ENCODE measurements at regions not wholly inside any gene's neighbourhood (a gene's known extent, or its start where the extent isn't known, plus 50 kb on each side); places are given as distances from the start of the nearest gene placed in this dataset.

DNA sequence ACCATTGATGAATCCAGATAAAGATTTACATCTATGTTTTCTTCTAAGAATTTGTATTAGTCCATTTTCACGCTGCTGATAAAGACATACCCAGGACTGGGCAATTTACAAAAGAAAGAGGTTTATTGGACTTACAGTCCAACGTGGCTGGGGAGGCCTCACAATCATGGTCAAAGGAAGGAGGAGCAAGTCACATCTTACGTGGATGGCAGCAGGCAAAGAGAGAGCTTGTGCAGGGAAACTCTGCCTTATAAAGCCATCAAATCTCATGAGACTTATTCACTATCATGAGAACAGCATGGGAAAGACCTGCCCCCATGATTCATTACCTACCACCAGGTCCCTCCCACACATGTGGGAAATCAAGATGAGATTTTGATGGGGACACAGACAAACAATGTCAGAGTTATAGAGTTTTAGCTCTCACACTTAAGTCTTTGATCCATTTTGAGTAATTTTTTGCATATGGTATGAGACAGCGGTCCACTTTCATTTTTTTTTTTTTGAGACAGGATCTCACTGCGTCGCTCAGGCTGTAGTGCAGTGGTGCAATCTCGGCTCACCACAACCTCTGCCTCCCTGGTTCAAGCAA lies 53.5 kb upstream of the JADE2 start:
- DNase-seq = peak; percentile 12

DNA sequence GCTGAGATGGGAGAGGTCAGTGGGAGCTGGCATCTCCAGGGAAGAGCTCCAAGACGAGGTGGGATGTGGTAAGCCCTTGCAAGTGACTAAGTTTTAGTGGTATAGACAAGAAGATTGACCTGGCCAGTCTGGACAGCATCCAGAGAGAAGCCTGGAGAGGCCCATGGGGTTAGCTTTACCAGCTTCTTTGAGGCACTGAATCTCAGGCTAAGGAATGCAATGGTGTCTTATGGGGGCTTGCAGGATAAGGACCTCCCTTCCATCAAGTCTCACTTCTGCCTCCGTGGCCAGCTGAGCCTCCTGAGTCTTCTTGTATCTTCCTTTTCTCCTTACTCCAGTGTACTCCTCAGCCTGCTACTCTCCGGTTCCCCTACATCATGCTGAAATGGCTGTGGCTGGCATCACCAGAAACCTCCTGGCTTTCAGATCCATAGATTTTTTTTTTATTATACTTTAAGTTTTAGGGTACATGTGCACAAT lies 56.5 kb upstream of the JADE2 start:
- DNase-seq = no peak

DNA sequence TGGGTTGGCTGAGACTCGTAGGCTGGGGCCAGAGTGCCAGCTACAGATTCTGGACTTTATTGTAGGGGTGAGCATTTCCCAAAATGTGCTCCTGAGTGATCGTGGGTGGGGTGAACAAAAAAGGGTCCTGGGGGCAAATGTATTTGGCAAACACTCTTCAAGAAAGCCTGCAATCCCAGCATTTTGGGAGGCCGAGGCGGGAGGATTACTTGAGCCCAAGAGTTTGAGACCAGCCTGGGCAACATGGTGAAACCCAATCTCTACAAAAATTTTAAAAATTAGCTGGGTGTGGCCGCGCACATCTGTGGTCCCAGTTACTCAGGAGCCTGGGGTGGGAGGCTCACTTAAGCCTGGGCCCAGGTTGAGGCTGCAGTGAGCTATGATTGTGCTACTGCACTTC lies 55.5 kb upstream of the CDKN2AIPNL start:
- peak; percentile 19 for DNase-seq

DNA sequence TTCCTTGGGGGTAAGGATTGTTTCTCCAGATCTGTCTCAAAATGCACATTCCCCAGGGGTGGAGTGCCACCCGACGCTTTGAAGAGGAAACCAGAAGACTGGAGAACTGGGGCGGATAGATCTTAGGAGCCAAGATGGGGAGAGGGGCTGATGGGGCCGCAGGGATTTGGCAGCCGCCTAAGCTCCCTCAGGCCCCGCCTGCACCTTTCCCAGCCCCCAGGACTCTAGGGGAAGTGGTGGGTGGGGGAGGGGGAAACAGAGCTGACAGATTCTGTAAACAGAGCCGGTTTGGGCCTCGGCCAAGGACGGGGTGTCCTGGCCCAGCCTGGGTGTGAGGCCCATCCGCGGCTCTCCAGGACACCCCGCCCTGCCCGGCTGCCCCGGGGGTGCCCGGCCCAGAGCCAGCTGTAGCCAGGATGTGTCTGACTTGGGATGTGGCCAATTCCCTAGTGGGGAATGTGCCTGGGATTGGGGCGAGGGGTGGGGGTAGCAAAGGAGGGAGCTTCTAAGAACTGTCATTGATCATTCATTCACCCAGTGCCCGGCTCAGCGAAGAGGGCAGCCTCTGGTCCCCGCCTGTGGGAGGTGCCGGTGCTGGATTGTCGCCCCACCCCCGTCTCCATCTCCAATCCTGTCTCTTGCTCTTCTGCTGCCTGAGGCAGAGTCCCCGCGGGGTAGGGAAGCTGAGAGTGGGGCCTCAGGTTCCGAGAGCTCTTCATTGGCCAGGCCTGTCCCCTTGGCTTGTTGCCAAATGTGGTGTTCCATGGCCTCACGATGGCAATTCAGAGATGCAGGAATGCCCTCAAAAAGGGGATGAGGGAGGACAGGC lies 54.8 kb upstream of the CDKN2AIPNL start:
- DNase-seq = peak; percentile 87

DNA sequence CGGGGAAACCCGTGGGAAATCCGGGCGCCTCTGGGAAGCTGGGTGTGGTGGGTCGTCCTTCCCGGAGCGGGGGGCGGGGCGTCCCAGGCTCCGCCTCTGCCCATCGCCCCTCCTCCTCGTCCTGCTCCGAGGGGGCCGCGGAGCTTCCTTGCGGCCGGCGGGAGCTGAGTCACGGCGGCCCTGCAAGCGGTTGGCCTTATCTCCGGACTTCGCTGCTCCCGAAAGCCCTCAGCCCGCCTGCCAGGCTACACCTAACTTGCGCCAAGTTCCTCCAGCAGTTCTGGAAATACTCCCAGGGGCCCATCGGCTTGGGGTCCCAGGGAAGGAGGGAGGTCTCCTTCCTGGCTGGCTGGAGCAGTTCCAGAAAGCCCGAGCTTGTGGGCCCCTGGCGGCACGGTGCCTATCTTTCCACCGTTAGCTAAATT lies 54.1 kb upstream of the CDKN2AIPNL start:
- peak; percentile 94 for DNase-seq

DNA sequence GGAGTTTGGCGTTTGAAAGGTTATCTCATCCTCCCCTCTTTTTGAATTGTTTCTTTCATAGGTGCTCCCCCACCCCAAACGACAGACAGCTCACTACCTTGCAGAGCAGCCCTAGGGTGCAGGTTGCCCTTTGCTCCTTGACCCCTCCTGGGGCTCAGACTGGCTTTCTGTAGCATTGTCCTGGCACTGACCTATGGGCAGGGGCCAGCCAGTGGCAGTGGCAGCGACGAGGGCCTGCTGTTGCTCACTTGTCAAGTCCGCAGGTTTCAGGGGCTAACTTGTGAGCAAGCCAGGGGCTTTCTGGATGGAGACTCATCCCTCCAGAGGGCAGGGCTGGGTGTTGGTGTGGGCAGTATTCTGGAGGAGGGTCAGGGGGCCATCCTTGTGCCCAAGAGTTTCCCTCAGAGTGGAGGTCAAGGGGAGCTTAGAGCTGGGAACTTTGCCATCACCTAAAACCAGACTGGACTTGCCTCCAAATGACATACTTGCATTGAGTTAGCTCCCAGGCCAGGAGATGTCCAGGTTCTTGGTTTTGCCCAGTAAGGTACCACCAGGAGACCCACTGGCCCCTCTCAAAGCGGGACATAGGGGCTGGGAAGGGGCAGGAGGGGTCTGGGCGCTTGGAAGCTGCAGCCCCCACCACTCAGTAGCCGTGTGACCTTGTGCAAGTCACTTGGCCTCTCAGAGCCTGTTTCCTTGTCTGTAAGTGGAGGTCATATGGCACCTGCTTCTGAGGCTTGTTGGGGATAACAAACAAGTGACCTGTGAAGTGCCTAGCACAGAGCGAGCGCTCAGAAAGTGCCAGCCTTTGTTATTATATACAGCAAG lies 53.5 kb upstream of the CDKN2AIPNL start:
- DNase-seq = peak; percentile 49

DNA sequence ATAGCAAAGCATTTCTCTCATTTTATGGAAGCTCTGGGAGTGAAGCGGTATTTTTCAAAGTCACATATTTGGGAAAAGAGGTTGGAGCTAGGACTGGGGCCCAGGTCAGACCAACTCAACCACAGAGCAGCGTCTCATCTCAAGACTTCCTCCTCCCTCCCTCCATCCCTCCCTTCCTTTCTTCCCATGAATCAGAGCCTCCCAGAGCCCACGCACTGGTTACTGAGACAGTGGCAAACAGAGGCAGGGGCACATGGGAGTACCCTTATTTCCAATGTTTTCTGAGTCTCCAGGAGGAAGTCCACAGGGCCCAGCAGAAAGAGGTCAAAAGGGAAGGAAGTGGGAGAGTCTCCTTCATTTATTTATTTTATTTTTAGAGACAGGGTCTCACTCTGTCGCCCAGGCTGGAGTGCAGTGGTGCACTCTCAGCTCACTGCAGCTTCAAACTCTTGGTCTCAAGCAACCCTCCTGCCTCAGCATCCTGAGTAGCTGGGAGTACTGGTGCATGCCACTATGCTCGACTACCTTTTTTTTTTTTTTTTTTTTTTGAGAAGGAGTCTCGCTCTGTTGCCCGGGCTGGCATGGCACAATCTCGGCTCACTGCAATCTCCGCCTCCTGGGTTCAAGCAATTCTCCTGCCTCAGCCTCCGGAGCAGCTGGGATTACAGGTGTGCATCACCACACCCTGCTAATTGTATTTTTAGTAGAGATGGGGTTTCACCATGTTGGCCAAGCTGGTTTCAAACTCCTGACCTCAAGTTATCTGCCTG lies 52.5 kb upstream of the CDKN2AIPNL start:
- DNase-seq = peak; percentile 32

DNA sequence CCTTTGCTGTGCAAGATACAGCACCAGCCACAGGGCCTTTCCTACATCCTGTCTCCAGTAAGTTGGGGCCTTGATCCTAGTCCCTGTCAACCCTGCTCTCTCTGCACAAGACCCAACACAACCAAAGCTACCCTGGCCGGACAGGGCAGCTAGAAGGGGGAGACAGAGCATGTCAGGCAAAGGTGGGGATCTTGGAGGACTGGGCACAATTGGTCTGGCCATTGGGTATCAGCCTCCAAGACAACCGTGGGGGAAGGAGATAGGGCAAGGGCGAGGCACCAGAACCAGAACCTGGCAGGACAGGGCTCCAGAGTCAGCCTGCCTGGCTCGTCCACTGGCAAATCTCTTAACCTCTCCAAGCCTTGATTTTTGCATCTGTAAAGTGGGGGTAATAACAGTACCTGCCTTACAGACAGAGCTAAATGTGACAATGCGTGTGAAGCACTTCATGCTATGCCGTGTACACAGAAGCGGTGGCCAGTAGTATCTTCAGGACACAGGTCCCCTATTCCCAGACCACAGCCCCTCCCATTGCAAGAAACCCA lies 51.6 kb upstream of the CDKN2AIPNL start:
- no peak for DNase-seq

DNA sequence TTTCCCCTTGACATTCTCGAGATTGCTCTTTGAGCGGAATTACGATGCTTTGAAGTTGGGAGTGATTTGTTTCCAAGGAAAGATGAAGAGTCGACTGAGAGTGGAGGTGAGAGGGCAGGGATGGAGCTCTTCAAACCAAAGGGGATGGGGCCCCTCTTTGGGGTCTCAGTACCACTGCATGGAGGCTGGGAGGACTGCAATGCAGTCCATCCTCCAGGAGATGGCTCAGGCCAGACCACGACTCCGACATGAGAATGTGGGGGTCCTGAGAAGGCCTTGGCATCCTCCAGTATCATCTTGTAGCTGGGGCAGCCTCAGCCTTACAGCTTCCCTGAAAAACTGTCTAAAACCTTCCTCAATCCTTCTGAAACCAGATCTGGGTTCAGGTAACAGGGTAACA lies 51.1 kb upstream of the CDKN2AIPNL start:
- DNase-seq = peak; percentile 33

DNA sequence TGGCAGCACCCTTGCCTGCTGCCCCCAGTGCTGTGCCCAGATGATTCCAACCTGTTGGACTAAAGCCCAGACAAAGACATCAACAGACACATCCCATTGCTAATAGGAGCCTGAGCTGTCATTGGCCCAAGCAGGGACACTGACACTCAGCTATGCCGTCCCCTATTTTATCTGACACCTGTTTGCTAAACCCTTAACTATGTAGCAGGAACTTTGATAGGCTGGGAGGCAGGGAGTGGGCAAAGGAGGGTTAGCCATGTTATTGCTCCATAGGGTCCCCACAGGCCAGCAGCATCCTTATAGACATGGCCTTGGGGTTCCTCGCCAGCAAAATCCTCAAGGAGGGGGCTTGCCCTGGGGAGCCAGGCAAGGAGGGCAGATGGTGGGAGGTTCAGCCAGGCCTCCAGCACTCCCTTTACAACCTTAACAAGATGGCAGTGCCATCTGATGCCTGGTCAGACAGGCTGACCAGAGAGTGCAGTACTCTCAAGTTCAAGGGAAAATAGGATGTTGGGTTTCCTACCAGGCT lies 50.4 kb upstream of the CDKN2AIPNL start:
- peak; percentile 22 for DNase-seq

Measured in islet precursor cell (in vitro differentiated cells).